H9 (cell line): ENCODE measurements at regions not wholly inside any gene's neighbourhood (a gene's known extent, or its start where the extent isn't known, plus 50 kb on each side); places are given as distances from the start of the nearest gene placed in this dataset.

Experiments used
- DNase-seq: peaks from one replicate; pipeline ENCODE4 v3.0.0-alpha.2; 2017
- H2AFZ ChIP-seq: one replicate; pipeline ENCODE4 v1.6.1; 2013; ENCODE audit warnings: mild to moderate bottlenecking, low read length, control low read depth, moderate library complexity
- H2AK5ac ChIP-seq: 2 replicates; pipeline ENCODE4 v1.6.1; 2013; ENCODE audit warnings: low read length, control low read depth, mixed read lengths; ENCODE audit not compliant: insufficient read length
- H2BK120ac ChIP-seq: one replicate; pipeline ENCODE4 v1.6.1; 2013; ENCODE audit warnings: low read depth, mild to moderate bottlenecking, low read length, control low read depth, inconsistent platforms; ENCODE audit not compliant: poor library complexity, severe bottlenecking
- H2BK12ac ChIP-seq: 2 replicates; pipeline ENCODE4 v1.6.1; 2013; ENCODE audit warnings: low read length, control low read depth, mixed read lengths, low read depth; ENCODE audit not compliant: insufficient read length
- H2BK15ac ChIP-seq: 2 replicates; pipeline ENCODE4 v1.6.1; 2013; ENCODE audit warnings: low read depth, low read length, control low read depth
- H2BK20ac ChIP-seq: one replicate; pipeline ENCODE4 v1.6.1; 2013; ENCODE audit warnings: low read depth, mild to moderate bottlenecking, low read length, control low read depth, inconsistent platforms; ENCODE audit not compliant: poor library complexity, severe bottlenecking
- H2BK5ac ChIP-seq: 2 replicates; pipeline ENCODE4 v1.6.1; 2013; ENCODE audit warnings: low read length, control low read depth, mixed read lengths; ENCODE audit not compliant: insufficient read length
- H3K14ac ChIP-seq: 2 replicates; pipeline ENCODE4 v1.6.1; 2013; ENCODE audit warnings: low read length, control low read depth; ENCODE audit not compliant: insufficient read depth
- H3K18ac ChIP-seq: 2 replicates; pipeline ENCODE4 v1.6.1; 2013; ENCODE audit warnings: low read depth, mild to moderate bottlenecking, mixed read lengths, low read length, control low read depth; ENCODE audit not compliant: insufficient read length
- H3K23ac ChIP-seq: 2 replicates; pipeline ENCODE4 v1.6.1; 2013; ENCODE audit warnings: low read length, control low read depth, mixed read lengths, low read depth; ENCODE audit not compliant: insufficient read length
- H3K23me2 ChIP-seq: 2 replicates; pipeline ENCODE4 v1.6.1; 2013; ENCODE audit warnings: low read depth, mild to moderate bottlenecking, mixed read lengths, low read length, control low read depth; ENCODE audit not compliant: insufficient read length, poor library complexity, severe bottlenecking
- H3K27ac ChIP-seq: 2 replicates; pipeline ENCODE4 v1.5.1; 2013; ENCODE audit warnings: low read length, control low read depth, mixed read lengths, low read depth; ENCODE audit not compliant: insufficient read length
- H3K27me3 ChIP-seq: 2 replicates; pipeline ENCODE4 v1.6.1; 2013; ENCODE audit warnings: low read length, control low read depth, inconsistent platforms; ENCODE audit not compliant: insufficient read depth
- H3K4ac ChIP-seq: 2 replicates; pipeline ENCODE4 v1.6.1; 2013; ENCODE audit warnings: low read depth, mild to moderate bottlenecking, control low read depth, inconsistent platforms, low read length, moderate library complexity
- H3K4me1 ChIP-seq: 2 replicates; pipeline ENCODE4 v1.6.1; 2013; ENCODE audit warnings: low read length, control low read depth, inconsistent platforms; ENCODE audit not compliant: insufficient read depth
- H3K4me2 ChIP-seq: 2 replicates; pipeline ENCODE4 v1.6.1; 2013; ENCODE audit warnings: low read length, control low read depth, mixed read lengths; ENCODE audit not compliant: insufficient read length, insufficient read depth
- H3K56ac ChIP-seq: 2 replicates; pipeline ENCODE4 v1.6.1; 2013; ENCODE audit warnings: low read depth, mild to moderate bottlenecking, mixed read lengths, low read length, control low read depth; ENCODE audit not compliant: insufficient read length
- H3K79me1 ChIP-seq: 2 replicates; pipeline ENCODE4 v1.6.1; 2013; ENCODE audit warnings: low read depth, mild to moderate bottlenecking, moderate library complexity, low read length, control low read depth, inconsistent platforms; ENCODE audit not compliant: insufficient read depth, poor library complexity, severe bottlenecking
- H3K79me2 ChIP-seq: 2 replicates; pipeline ENCODE4 v1.6.1; 2013; ENCODE audit warnings: low read length, control low read depth, inconsistent platforms; ENCODE audit not compliant: insufficient read depth
- H3K9ac ChIP-seq: 2 replicates; pipeline ENCODE4 v1.6.1; 2013; ENCODE audit warnings: low read length, control low read depth, mixed read lengths; ENCODE audit not compliant: insufficient read length; ENCODE audit errors: extremely low read depth
- H3K9me3 ChIP-seq: one replicate; pipeline ENCODE4 v1.6.1; 2013; ENCODE audit warnings: low read depth, low read length, inconsistent platforms; ENCODE audit not compliant: control insufficient read depth
- H3T11ph ChIP-seq: one replicate; pipeline ENCODE4 v1.6.1; 2013; ENCODE audit warnings: mild to moderate bottlenecking, low read length, control low read depth, inconsistent platforms
- H4K20me1 ChIP-seq: one replicate; pipeline ENCODE4 v1.6.1; 2013; ENCODE audit not compliant: control insufficient read depth, insufficient read length, insufficient read depth
- H4K5ac ChIP-seq: 2 replicates; pipeline ENCODE4 v1.6.1; 2013; ENCODE audit warnings: low read depth, mild to moderate bottlenecking, mixed read lengths, low read length, control low read depth; ENCODE audit not compliant: insufficient read length
- H4K8ac ChIP-seq: replicated peaks from 2 replicates; pipeline ENCODE4 v1.6.1; 2013; ENCODE audit warnings: low read length, control low read depth, mixed read lengths, low read depth; ENCODE audit not compliant: insufficient read length
- H4K91ac ChIP-seq: 2 replicates; pipeline ENCODE4 v1.6.1; 2013; ENCODE audit warnings: low read depth, mild to moderate bottlenecking, moderate library complexity, mixed read lengths, low read length, control low read depth; ENCODE audit not compliant: insufficient read length
- H3K27ac Mint-ChIP-seq, 3 experiments: 2 replicates in 2 of 3; 3 replicates in 1 of 3; pipeline ENCODE4 v1.8.0; 2020 to 2021; ENCODE audit warnings: mixed read lengths in 3 of 3, mild to moderate bottlenecking in 1 of 3, moderate library complexity in 1 of 3
- H3K27me3 Mint-ChIP-seq: 2 replicates; pipeline ENCODE4 v1.8.0; 2021; ENCODE audit warnings: low read depth, mild to moderate bottlenecking, moderate library complexity, mixed read lengths
- H3K36me3 Mint-ChIP-seq, 3 experiments: 2 replicates in 2 of 3; 3 replicates in 1 of 3; pipeline ENCODE4 v1.8.0; 2020 to 2021; ENCODE audit warnings: low read depth in 3 of 3, mixed read lengths in 3 of 3; ENCODE audit not compliant: insufficient read depth in 1 of 3
- H3K4me1 Mint-ChIP-seq, 2 experiments: 2 replicates each; pipeline ENCODE4 v1.8.0; 2020; ENCODE audit warnings: mixed read lengths in 2 of 2
- H3K4me3 Mint-ChIP-seq, 2 experiments: 2 replicates in 1 of 2; 3 replicates in 1 of 2; pipeline ENCODE4 v1.8.0; 2020 to 2021; ENCODE audit warnings: mild to moderate bottlenecking in 2 of 2, mixed read lengths in 2 of 2, moderate library complexity in 1 of 2
- H3K9me3 Mint-ChIP-seq, 2 experiments: 2 replicates in 1 of 2; 3 replicates in 1 of 2; pipeline ENCODE4 v1.8.0; 2020; ENCODE audit warnings: mild to moderate bottlenecking in 2 of 2, mixed read lengths in 2 of 2, moderate library complexity in 1 of 2
- CTCF ChIP-seq: fragments of 200-600 bp; sonication (generic); conservative IDR thresholded peaks from 3 replicates; pipeline ENCODE4 v1.8.0; 2021; ENCODE audit warnings: antibody characterized with exemption, mild to moderate bottlenecking
- WGBS: extraction: QIAGEN DNeasy Blood & Tissue Kit; methylation state at CpG from one replicate; pipeline ENCODE4 v1.1.7; 2013; ENCODE audit warnings: missing lambda C conversion rate, low lambda C conversion rate, mixed read lengths; ENCODE audit not compliant: insufficient read length; ENCODE audit errors: extremely low coverage; 5-methylcytosine and 5-hydroxymethylcytosine counted together

DNA sequence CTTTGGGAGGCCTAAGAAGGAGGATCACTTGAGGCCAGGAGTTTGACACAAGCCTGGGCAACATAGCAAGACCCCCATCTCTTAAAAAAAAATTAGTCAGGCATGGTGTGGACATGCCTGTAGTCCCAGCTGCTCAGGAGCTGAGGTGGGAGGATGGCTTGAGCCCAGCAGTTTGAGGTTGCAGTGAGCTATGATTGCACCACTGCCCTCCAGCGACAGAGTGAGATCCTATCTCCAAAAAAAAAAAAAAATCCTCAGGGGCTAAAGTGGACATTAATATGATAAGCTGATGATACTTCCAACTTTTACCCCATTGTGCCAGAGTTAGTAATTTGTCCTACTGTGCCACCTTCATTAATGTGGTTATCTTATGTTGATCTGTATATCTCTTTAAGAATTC lies 327.8 kb upstream of the FMN2 start:
- Histone ChIP-seq H3T11ph (no peak overlapping the region), H4K91ac (no peak overlapping the region), H3K56ac (no peak overlapping the region), H4K20me1 (no peaks in the 10 kb centered on the region), H3K9ac (no peak overlapping the region), H3K79me2 (no peaks in the 10 kb centered on the region), H3K14ac (no peak overlapping the region), H3K18ac (no peak overlapping the region), H2BK120ac (no peak overlapping the region), H2BK12ac (no peak overlapping the region), H3K4me1 (no peaks in the 10 kb centered on the region), H3K9me3 (no peaks in the 10 kb centered on the region), H3K23ac (no peak overlapping the region), H3K23me2 (no peaks in the 10 kb centered on the region), H2AFZ (no peak overlapping the region), H4K5ac (no peak overlapping the region), H2AK5ac (no peak overlapping the region), H3K4ac (no peak overlapping the region), H4K8ac (no peak overlapping the region), H3K79me1 (no peaks in the 10 kb centered on the region), H2BK20ac (no peak overlapping the region), H3K27ac (no peak overlapping the region), H3K27me3 (no peaks in the 10 kb centered on the region), H3K4me2 (no peak overlapping the region), H2BK15ac (no peak overlapping the region), H2BK5ac (no peak overlapping the region)
- no CpG with 5 or more reads among the region's 1 CpG for WGBS
- H3K4me3 Mint-ChIP-seq = no peak overlapping the region
- H3K9me3 Mint-ChIP-seq = no peaks in the 10 kb centered on the region; a peak in 1 of 5 replicates
- no peak overlapping the region for H3K27ac Mint-ChIP-seq
- no peaks in the 10 kb centered on the region for H3K27me3 Mint-ChIP-seq
- H3K36me3 Mint-ChIP-seq = no peaks in the 10 kb centered on the region
- peaks cover 9 to 11% of the 10 kb centered on the region in 2 experiments for H3K4me1 Mint-ChIP-seq
- no peak for DNase-seq
- no peak for TF ChIP-seq CTCF
